Heart left ventricle (tissue), 16 donors: ENCODE measurements at regions not wholly inside any gene's neighbourhood (a gene's known extent, or its start where the extent isn't known, plus 50 kb on each side); places are given as distances from the start of the nearest gene placed in this dataset.

Source experiments
- ATAC-seq, 4 donors: fragments of 200-7000 bp; cut with Tn5 transposase; one replicate each; pipeline ENCODE4 v1.9.1; 2020 to 2022; ENCODE audit warnings: moderate library complexity in 4 of 4, mild to moderate bottlenecking in 3 of 4, moderate number of reproducible peaks in 1 of 4
- DNase-seq, 5 donors: peaks; one replicate each; pipeline ENCODE4 v3.0.0-alpha.2; 2020
- H3K27ac ChIP-seq, 12 donors: fragments of 200-600 bp; sonication (generic) in 4 of 12; one replicate each; pipeline versions ENCODE4 v1.5.0 to v1.8.0; 2016 to 2022; ENCODE audit warnings: mild to moderate bottlenecking in 2 of 12
- H3K27me3 ChIP-seq, 9 donors: fragments of 200-600 bp; sonication (generic) in 2 of 9; one replicate each; pipeline versions ENCODE4 v1.5.1 to v1.8.0; 2016 to 2022; ENCODE audit warnings: mild to moderate bottlenecking in 3 of 9
- H3K36me3 ChIP-seq, 9 donors: fragments of 200-600 bp; sonication (generic) in 2 of 9; one replicate each; pipeline versions ENCODE4 v1.5.0 to v1.8.0; 2018 to 2022; ENCODE audit warnings: mild to moderate bottlenecking in 2 of 9
- H3K4me1 ChIP-seq, 12 donors: fragments of 200-600 bp; sonication (generic) in 4 of 12; one replicate each; pipeline versions ENCODE4 v1.5.0 to v1.8.0; 2016 to 2022; ENCODE audit warnings: mild to moderate bottlenecking in 3 of 12
- H3K4me3 ChIP-seq, 12 donors: fragments of 200-600 bp; sonication (generic) in 4 of 12; one replicate each; pipeline versions ENCODE4 v1.5.0 to v1.8.0; 2017 to 2022; ENCODE audit warnings: mild to moderate bottlenecking in 9 of 12, moderate library complexity in 4 of 12
- H3K9me3 ChIP-seq, 12 donors: fragments of 200-600 bp; sonication (generic) in 4 of 12; one replicate each; pipeline versions ENCODE4 v1.5.0 to v1.8.0; 2016 to 2022; ENCODE audit warnings: mild to moderate bottlenecking in 1 of 12
- CTCF ChIP-seq, 12 donors: fragments of 200-600 bp; sonication (generic) in 4 of 12; IDR thresholded peaks; one replicate each; pipeline versions ENCODE4 v1.5.0 to v1.8.0; 2018 to 2022; ENCODE audit warnings: antibody characterized with exemption in 12 of 12, mild to moderate bottlenecking in 5 of 12
- POLR2A ChIP-seq, 2 donors: fragments of 450-650 bp; IDR thresholded peaks; one replicate each; pipeline ENCODE4 v1.6.1; 2017; ENCODE audit warnings: antibody characterized with exemption in 2 of 2, mild to moderate bottlenecking in 2 of 2, moderate library complexity in 2 of 2
- WGBS, 4 donors: extraction: QIAGEN DNeasy Blood & Tissue Kit in 2 of 4; methylation state at CpG; one replicate each; pipeline versions ENCODE4 v1.1.5 to v1.1.7; 2013 to 2018; 5-methylcytosine and 5-hydroxymethylcytosine counted together
- intact Hi-C, 10 donors: fragments of 100-400 bp; cut with DNase I; formaldehyde crosslinking; loops; one replicate each; pipeline versions ENCODE4 v1.11.1 to v1.14.2; 2022
- donor health status: ischemic (EF 13 %, LVEDD 7.1; RV severe dilation, severe dysfunction).
- donor health status: healthy with polysubstance abuse.
- donor health status: DM: no; HTN: yes; CAD: no.
- donor health status: DM: no; HTN: no; CAD: no.
- donor health status: ischemic (EF 25% LVEDD 6.9; RV normal size, moderate dysfunction).
- donor health status: ischemic (EF 25% LVEDD 5.7; RV mildly dilated, moderate dysfunction).
- donor health status: healthy.
- donor health status: DM: yes; HTN: yes; CAD: no.
- donor health status: ischemic (EF 35%, LVEDD 5.7; RV mildly dilated, moderate dysfunction).
- donor health status: nonischemic (EF 11% LVEDD 7.7; RV severe dilation, severe dysfunction).
- donor health status: DM: yes; HTN: yes; CAD: no.
- donor health status: PGD.
- donor health status: ischemic (EF 29% LVEDD 5.4; RV normal size, mild dysfunction).
- donor health status: nonischemic (EF 23%, LVEDD 6.1; RV moderate dilation, normal function).

DNA sequence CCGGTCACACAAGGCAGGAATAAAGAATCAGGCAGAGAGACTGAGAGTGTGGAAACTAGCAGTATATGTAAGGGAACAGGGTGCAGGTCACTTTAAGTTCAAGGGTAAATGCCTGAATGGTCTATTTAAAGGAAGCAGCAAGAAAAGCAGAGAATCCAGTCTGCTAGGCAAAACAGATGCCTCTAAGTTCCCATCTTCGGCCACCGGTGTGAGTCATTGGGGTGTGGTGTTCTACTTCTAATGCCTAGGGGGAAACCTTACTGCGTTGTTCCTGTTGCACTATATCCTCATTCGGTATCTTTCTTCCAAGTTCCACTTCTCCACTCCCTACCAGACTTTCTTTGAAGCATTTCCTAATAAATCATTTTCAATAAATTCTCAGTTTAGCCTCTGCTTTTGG is 259.9 kb downstream of the HHIPL2 start:
- TF ChIP-seq POLR2A (IDR thresholded peaks at IDR 0.05) (no peak), CTCF (IDR thresholded peaks at IDR 0.05) (no peak)

GRCh38 chr1:222286011-222286410 is 261.9 kb downstream of the HHIPL2 start:
- ATAC-seq = no peak
- H3K4me3 ChIP-seq = no peak overlapping the region
- 79 to 90% (median 83%) methylated on average over 3 of the region's 3 CpGs for WGBS, 4 donors

More for the DNA sequence above, 259.9 kb downstream of the HHIPL2 start:
- Histone ChIP-seq H3K27me3 (peaks cover 0 to 4% (median 0%) of the 10 kb centered on the region in 9 donors), H3K4me1 (no peaks in the 10 kb centered on the region), H3K4me3 (no peak overlapping the region), H3K36me3 (no peaks in the 10 kb centered on the region), H3K9me3 (no peaks in the 10 kb centered on the region), H3K27ac (no peak overlapping the region)
- DNase-seq (no peak), ATAC-seq (peak in 1 of 4 donors; percentile 18)
- intact Hi-C loops = no loop called here
- 27 to 47% (median 39%) methylated on average over 5 of the region's 5 CpGs for WGBS, 4 donors

GRCh38 chr1:222285526-222285925 is 262.4 kb downstream of the HHIPL2 start:
- peaks cover 0 to 6% (median 0%) of the 10 kb centered on the region in 12 donors for H3K9me3 ChIP-seq
- ATAC-seq (no peak), DNase-seq (no peak)
- no peaks in the 10 kb centered on the region for H3K4me1 ChIP-seq
- 68 to 91% (median 77%) methylated on average over 1 of the region's 1 CpG for WGBS, 4 donors
- H3K27me3 ChIP-seq = peaks cover 0 to 2% (median 0%) of the 10 kb centered on the region in 9 donors
- no peaks in the 10 kb centered on the region for H3K36me3 ChIP-seq
- H3K4me3 ChIP-seq = no peak overlapping the region
- no peak for TF ChIP-seq POLR2A (IDR thresholded peaks at IDR 0.05)
- intact Hi-C loops = no loop called here
- H3K27ac ChIP-seq = no peak overlapping the region

More at GRCh38 chr1:222286011-222286410, 261.9 kb downstream of the HHIPL2 start:
- H3K27ac ChIP-seq = no peak overlapping the region
- H3K36me3 ChIP-seq = no peaks in the 10 kb centered on the region
- DNase-seq = no peak
- H3K4me1 ChIP-seq = no peaks in the 10 kb centered on the region
- TF ChIP-seq CTCF (IDR thresholded peaks at IDR 0.05) (no peak), POLR2A (IDR thresholded peaks at IDR 0.05) (no peak)
- peaks cover 0 to 4% (median 0%) of the 10 kb centered on the region in 9 donors for H3K27me3 ChIP-seq
- peaks cover 0 to 4% (median 0%) of the 10 kb centered on the region in 12 donors for H3K9me3 ChIP-seq
- intact Hi-C loops = no loop called here

- DNase-seq (no peak), ATAC-seq (no peak)
- intact Hi-C loops = no loop called here
- no peaks in the 10 kb centered on the region for H3K27me3 ChIP-seq
- TF ChIP-seq POLR2A (IDR thresholded peaks at IDR 0.05) (no peak), CTCF (IDR thresholded peaks at IDR 0.05) (no peak)
- H3K27ac ChIP-seq = no peak overlapping the region
- H3K9me3 ChIP-seq = peaks cover 0 to 10% (median 0%) of the 10 kb centered on the region in 12 donors
- H3K4me3 ChIP-seq = no peak overlapping the region
- H3K36me3 ChIP-seq = no peaks in the 10 kb centered on the region
- no peaks in the 10 kb centered on the region for H3K4me1 ChIP-seq
Measured at GRCh38 chr1:222284466-222284865, 263.4 kb downstream of the HHIPL2 start.

DNA sequence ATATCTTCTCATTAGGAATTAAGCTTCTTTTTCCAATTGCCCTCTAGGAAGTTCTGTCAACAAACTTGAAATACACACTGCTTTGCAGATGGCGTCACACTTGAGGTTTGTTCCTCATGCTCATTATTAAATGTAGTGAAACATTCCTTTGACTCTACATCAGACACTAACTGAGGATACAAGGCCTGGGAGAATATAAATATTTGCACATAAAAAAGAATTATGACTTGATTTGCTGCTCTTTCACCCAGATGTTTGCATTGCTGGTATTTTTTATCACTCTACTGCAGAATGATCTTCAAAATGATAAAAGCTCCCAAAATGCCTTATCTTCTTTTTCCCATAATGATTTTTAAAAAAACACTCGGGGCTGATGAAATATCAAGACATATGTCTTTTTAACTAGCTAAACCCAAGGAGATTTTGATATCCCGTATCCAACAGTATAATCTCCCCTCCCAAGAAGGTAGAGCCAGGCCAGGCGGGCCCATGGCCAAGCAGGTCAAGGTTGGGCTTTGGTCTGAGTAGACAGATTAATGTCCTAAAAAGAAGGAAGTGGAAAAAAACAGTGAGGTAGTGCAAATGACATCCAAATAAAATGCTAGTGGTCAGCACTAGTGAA is 264.6 kb downstream of the HHIPL2 start:
- Histone ChIP-seq H3K9me3 (peaks cover 0 to 11% (median 0%) of the 10 kb centered on the region in 12 donors), H3K4me3 (no peak overlapping the region), H3K27ac (no peak overlapping the region), H3K36me3 (no peaks in the 10 kb centered on the region), H3K4me1 (no peaks in the 10 kb centered on the region), H3K27me3 (no peaks in the 10 kb centered on the region)
- no peak for TF ChIP-seq CTCF (IDR thresholded peaks at IDR 0.05)
- TF ChIP-seq POLR2A (IDR thresholded peaks at IDR 0.05) = no peak
- WGBS, 4 donors = 57 to 67% (median 59%) methylated on average over 4 of the region's 4 CpGs
- ATAC-seq = no peak
- DNase-seq = no peak
- intact Hi-C loops = no loop called here
